ENCODE measurements at regions not wholly inside any gene's neighbourhood (a gene's known extent, or its start where the extent isn't known, plus 50 kb on each side); places are given as distances from the start of the nearest gene placed in this dataset.

GRCh38 chr10:130395248-130395936, 259.2 kb downstream of the GLRX3 start:
- TF ChIP-seq, protein P1, sequence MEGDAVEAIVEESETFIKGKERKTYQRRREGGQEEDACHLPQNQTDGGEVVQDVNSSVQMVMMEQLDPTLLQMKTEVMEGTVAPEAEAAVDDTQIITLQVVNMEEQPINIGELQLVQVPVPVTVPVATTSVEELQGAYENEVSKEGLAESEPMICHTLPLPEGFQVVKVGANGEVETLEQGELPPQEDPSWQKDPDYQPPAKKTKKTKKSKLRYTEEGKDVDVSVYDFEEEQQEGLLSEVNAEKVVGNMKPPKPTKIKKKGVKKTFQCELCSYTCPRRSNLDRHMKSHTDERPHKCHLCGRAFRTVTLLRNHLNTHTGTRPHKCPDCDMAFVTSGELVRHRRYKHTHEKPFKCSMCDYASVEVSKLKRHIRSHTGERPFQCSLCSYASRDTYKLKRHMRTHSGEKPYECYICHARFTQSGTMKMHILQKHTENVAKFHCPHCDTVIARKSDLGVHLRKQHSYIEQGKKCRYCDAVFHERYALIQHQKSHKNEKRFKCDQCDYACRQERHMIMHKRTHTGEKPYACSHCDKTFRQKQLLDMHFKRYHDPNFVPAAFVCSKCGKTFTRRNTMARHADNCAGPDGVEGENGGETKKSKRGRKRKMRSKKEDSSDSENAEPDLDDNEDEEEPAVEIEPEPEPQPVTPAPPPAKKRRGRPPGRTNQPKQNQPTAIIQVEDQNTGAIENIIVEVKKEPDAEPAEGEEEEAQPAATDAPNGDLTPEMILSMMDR (IDR thresholded peaks at IDR 0.05) = no peak
- no peak for TF ChIP-seq POLR2A (IDR thresholded peaks at IDR 0.05)
